Skeletal muscle satellite cell (primary cell): ENCODE measurements at regions not wholly inside any gene's neighbourhood (a gene's known extent, or its start where the extent isn't known, plus 50 kb on each side); places are given as distances from the start of the nearest gene placed in this dataset.

ENCODE experiments used
- H3K27me3 ChIP-seq: 2 replicates; pipeline ENCODE4 v1.7.0; 2013; ENCODE audit warnings: low read length; ENCODE audit not compliant: control insufficient read depth, insufficient read depth
- H3K36me3 ChIP-seq: 2 replicates; pipeline ENCODE4 v1.7.0; 2013; ENCODE audit warnings: mild to moderate bottlenecking, control low read depth, low read length; ENCODE audit not compliant: insufficient read depth
- H3K4me1 ChIP-seq: 2 replicates; pipeline ENCODE4 v1.7.0; 2013; ENCODE audit warnings: low read length; ENCODE audit not compliant: control insufficient read depth, insufficient read depth
- H3K4me2 ChIP-seq: 2 replicates; pipeline ENCODE4 v1.7.0; 2013; ENCODE audit warnings: mild to moderate bottlenecking, low read length
- H3K4me3 ChIP-seq: 2 replicates; pipeline ENCODE4 v1.7.0; 2013; ENCODE audit warnings: low read length
- H3K9ac ChIP-seq: 2 replicates; pipeline ENCODE4 v1.7.0; 2013; ENCODE audit warnings: mild to moderate bottlenecking, low read depth, low read length, moderate library complexity
- H3K9me3 ChIP-seq: replicated peaks from 2 replicates; pipeline ENCODE4 v1.7.0; 2013; ENCODE audit warnings: mild to moderate bottlenecking, control low read depth, low read length

DNA sequence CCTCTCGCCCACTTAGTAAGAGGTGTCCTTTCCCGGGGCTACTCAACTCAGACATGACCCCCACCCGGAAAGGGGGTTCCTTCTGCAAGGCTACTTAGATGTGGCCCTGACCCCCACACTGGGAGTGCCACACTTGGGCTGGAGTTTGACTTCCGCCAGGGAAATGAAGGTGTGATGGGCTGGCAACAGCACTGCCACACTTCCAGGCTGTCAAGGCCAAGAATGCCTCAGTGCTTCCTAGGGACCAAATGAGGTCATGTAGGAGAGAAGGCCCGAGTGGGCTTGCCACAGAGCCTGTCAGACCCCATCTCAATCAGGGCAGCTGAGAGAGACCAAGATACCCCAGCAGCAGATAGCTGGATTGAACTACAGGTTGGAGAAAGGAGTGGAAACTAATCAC is 55.5 kb downstream of the DRD1 start:
- Histone ChIP-seq H3K9ac (no peak overlapping the region), H3K4me2 (no peak overlapping the region), H3K36me3 (no peaks in the 10 kb centered on the region), H3K4me3 (no peak overlapping the region), H3K4me1 (no peaks in the 10 kb centered on the region), H3K9me3 (no peaks in the 10 kb centered on the region), H3K27me3 (no peaks in the 10 kb centered on the region)

DNA sequence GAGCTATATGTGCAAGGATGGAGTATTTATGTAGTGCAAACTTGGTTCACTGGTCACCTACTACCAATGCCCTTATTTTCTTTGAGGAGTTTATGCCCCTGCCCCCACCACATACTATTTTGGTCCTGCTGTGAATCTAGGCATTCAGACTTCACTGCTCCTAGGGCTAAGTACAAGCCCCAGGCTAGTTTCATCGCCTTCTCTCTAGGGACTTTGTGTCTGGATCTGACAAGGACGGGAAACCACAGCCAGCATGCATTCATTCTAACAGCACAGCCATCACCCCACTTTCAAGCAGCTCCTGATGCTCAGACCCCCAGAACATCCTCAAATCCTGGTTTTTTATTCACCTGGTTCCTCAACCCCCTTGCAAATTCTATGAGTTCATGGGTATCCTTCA is 56.8 kb downstream of the DRD1 start:
- Histone ChIP-seq H3K4me1 (no peaks in the 10 kb centered on the region), H3K9ac (no peak overlapping the region), H3K4me3 (no peak overlapping the region), H3K27me3 (no peaks in the 10 kb centered on the region), H3K36me3 (no peaks in the 10 kb centered on the region), H3K4me2 (no peak overlapping the region), H3K9me3 (no peaks in the 10 kb centered on the region)

DNA sequence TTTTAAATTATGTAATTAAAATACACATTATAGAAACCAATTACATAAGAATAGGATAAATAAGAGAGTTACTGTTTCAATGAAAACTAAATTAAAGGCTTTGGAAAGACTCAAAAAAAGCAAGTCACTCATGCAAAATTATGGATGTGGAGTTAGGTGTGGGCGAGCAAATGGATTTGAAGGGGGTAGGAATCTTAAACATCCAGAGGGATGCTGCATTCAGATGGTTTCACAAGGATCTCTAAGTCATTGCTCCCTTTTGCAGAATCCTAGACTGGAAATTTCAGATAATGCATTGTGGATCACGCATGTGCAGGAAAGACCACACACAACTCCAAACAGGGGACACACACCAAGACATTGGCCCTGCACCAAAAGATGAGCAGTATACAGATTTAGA is 57.5 kb downstream of the DRD1 start:
- Histone ChIP-seq H3K9ac (no peak overlapping the region), H3K4me3 (no peak overlapping the region), H3K4me1 (no peaks in the 10 kb centered on the region), H3K9me3 (no peaks in the 10 kb centered on the region), H3K4me2 (no peak overlapping the region), H3K36me3 (no peaks in the 10 kb centered on the region), H3K27me3 (no peaks in the 10 kb centered on the region)

DNA sequence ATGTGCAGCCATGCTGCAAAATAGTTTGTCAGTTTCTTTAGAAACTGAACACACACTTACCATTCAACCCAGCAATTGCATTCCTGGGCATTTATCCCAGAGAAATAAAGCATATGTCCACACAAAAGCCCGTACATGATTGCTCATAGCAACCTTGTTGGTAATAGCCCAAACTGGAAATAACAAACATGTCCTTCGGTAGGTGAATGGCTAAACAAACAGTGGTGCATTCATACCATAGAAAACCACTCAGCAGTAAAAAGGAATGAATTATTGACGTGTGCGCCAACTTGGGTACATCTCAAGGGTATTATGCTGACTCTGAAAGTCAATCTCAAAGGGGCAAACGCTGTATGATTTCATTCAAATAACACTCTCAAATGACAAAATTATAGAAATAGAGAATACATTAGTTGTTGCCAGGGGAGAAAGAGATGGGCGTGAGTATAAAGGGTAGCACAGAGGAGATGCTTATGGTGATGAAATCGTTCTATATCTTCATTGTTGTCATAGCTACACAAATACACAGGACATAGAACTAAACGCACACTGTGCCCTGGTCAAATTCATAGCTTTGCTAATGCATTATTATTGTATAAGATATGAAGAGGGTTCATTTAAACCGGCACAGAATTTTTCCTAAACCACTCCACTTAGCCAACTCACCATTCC is 58.2 kb downstream of the DRD1 start:
- no peaks in the 10 kb centered on the region for H3K36me3 ChIP-seq
- no peak overlapping the region for H3K4me2 ChIP-seq
- no peaks in the 10 kb centered on the region for H3K9me3 ChIP-seq
- H3K9ac ChIP-seq: no peak overlapping the region
- no peaks in the 10 kb centered on the region for H3K27me3 ChIP-seq
- H3K4me1 ChIP-seq: no peaks in the 10 kb centered on the region
- H3K4me3 ChIP-seq: no peak overlapping the region

DNA sequence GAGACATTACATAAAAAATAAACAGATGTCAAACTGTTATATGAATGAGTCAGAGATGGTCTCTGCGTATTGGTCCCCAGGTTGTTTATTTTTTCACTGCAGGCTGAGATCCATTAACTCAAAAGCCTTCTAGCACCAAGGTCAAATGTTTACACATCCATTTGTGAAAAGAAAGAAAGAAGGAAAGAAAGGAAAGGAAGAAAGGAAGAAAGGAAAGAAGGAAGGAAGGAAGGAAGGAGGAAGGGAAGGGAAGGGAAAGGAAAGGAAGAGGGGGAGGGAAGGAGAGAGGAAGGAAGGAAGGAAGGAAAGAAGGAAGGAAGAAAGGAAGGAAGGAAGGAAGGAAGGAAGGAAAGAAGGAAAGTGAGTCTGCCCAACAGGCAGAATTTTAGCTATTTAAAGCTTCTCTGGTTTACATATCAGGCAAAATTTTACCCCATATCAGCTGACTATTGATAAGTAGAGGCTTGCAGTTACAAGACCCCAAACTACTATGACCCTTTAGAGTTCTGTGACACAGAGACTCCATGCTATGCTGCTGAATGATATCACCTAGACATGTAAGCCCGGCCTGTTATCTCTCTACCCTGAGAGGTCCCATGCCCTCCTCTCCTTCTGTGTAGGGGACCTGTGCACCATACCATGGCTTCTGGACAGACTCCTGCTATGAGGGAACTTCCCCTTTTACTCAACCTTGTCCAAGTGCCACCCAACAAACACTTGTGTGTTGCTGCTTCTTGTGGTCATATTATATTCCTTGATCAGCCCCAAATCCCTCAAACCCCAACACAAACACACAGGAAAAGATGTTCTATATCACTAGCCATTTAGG is 59.0 kb downstream of the DRD1 start:
- H3K27me3 ChIP-seq: no peaks in the 10 kb centered on the region
- H3K9ac ChIP-seq: no peak overlapping the region
- no peaks in the 10 kb centered on the region for H3K36me3 ChIP-seq
- no peak overlapping the region for H3K4me2 ChIP-seq
- no peaks in the 10 kb centered on the region for H3K4me1 ChIP-seq
- H3K4me3 ChIP-seq: no peak overlapping the region
- no peaks in the 10 kb centered on the region for H3K9me3 ChIP-seq

DNA sequence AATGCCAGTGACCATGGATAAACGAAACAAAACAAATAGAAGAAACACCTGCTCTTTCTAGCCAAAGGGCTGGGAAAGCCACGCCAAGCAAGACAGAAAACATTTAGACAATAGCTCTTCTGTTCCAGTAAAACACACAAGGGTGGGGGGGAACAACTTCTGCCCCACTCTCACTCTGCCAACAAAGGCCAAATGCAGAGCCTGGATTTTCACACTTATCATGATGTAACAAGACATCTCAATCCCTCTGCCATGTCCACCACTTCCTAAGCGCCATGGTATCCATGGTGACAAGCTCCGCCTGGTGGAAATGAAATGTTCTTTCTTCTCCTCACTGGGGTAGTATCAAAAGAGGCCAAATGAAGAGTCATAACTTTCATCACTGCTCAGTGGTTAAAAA is 60.6 kb downstream of the DRD1 start:
- H3K4me2 ChIP-seq: no peak overlapping the region
- no peaks in the 10 kb centered on the region for H3K27me3 ChIP-seq
- H3K9me3 ChIP-seq: peaks cover 3% of the 10 kb centered on the region
- no peaks in the 10 kb centered on the region for H3K36me3 ChIP-seq
- H3K4me3 ChIP-seq: no peak overlapping the region
- H3K4me1 ChIP-seq: no peaks in the 10 kb centered on the region
- no peak overlapping the region for H3K9ac ChIP-seq

DNA sequence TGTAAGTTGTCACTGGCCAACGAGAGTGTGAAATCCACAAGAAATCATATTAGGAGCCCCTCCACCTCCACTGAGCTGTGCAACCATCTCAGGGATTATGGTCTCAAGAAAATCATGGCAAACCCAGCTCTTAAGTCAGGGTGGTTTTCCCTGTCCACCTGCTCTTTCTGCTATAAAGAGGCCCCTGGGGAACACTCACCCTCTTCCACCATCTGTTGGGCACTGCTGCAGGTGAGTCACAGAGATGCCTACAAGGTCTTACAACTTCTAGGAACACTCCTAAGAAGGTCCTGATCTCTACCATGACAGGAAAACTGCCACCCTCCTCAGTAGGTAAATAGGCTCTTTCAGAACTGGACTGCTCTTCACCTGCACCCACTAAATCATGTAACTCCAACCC is 61.8 kb downstream of the DRD1 start:
- H3K4me1 ChIP-seq: no peaks in the 10 kb centered on the region
- no peaks in the 10 kb centered on the region for H3K36me3 ChIP-seq
- H3K4me3 ChIP-seq: no peak overlapping the region
- H3K9ac ChIP-seq: no peak overlapping the region
- H3K27me3 ChIP-seq: no peaks in the 10 kb centered on the region
- peaks cover 3% of the 10 kb centered on the region for H3K9me3 ChIP-seq
- H3K4me2 ChIP-seq: no peak overlapping the region

DNA sequence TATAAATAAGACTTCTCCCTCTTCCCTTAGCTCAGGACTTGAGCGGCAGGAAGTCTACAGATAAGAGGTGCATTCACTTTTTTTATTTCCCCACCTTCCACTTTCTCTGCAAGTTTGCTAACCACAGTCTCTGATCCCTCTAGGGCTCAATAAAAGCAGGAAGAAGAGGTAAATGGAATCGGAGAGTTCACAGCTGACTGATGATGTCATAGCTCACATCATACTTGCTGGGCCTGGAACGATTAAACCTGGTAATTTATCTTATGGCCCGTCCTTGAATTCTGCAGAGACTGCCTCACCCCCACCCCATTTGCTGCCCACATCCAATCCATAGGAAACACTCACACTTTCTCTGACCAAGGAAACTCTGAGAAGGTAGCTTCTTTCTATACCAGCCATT is 62.9 kb downstream of the DRD1 start:
- H3K9ac ChIP-seq: no peak overlapping the region
- no peaks in the 10 kb centered on the region for H3K4me1 ChIP-seq
- no peak overlapping the region for H3K4me2 ChIP-seq
- peaks cover 3% of the 10 kb centered on the region for H3K9me3 ChIP-seq
- no peaks in the 10 kb centered on the region for H3K36me3 ChIP-seq
- H3K27me3 ChIP-seq: no peaks in the 10 kb centered on the region
- no peak overlapping the region for H3K4me3 ChIP-seq

DNA sequence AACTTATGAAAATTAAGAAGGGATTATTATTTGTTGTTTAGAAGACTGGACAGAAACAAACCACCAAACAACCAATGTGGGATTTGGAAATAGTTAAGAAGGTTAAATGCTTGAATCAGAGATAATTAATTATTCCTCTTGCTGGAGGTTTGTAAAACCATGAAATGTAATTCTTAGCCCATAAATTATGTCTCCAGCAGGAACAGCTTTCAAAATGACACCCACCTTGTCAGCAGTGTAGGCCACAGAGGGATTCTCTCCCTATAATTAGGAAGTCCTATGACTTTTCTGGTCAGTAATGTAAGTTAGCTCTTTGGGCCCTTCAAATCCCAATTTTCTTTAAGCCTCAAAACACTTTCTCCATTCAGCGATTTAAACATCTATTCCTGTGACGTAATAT is 63.3 kb downstream of the DRD1 start:
- H3K9me3 ChIP-seq: peaks cover 3% of the 10 kb centered on the region
- no peaks in the 10 kb centered on the region for H3K27me3 ChIP-seq
- no peaks in the 10 kb centered on the region for H3K4me1 ChIP-seq
- H3K36me3 ChIP-seq: no peaks in the 10 kb centered on the region
- no peak overlapping the region for H3K4me3 ChIP-seq
- no peak overlapping the region for H3K9ac ChIP-seq
- H3K4me2 ChIP-seq: no peak overlapping the region

DNA sequence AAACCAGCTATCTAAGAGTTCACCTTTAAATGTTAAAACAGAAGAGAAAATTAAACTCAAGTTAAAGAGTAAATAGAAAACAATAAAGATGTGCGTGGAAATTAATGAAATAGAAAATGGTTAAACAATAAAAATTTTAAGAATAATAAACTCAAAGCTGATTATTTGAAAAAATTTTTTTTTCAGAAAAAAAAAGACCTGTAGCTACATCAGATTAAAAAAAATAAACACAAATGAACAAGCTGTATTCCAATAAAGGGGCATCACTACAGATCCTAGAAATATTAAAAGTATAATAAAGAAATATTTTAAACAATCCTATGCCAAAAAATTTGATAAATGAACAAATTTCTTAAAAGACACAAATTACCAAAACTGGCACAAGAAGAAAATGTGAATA is 64.1 kb downstream of the DRD1 start:
- no peak overlapping the region for H3K9ac ChIP-seq
- H3K27me3 ChIP-seq: no peaks in the 10 kb centered on the region
- H3K4me1 ChIP-seq: no peaks in the 10 kb centered on the region
- H3K9me3 ChIP-seq: peaks cover 3% of the 10 kb centered on the region
- no peak overlapping the region for H3K4me3 ChIP-seq
- no peak overlapping the region for H3K4me2 ChIP-seq
- no peaks in the 10 kb centered on the region for H3K36me3 ChIP-seq

DNA sequence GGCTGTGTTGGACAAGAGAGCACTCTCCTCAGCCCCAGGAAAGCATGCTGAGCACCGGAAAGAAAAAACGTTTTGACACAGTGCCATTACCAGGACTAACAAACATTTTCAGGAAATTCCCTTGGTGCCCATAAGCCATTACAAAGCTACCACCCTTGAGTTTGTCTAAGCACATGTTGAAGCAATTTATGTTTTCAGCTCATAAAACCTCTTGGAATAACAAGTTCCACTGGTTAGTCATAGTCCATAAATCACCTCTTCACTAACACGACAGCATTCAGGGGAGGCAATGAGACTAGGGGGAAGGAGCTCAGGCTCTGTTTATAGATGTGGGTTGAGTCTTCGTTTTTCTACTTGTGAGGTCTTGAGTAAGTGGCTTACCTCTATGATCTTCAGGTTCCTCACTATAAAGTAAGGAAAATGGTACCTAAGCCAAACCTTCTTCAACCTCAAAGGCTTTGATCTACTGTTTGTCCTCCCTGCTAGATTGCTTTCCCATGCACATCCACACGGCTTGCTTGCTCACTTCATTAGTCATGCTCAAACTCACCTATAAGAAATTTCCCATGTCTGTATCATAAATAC is 65.4 kb downstream of the DRD1 start:
- peaks cover 3% of the 10 kb centered on the region for H3K9me3 ChIP-seq
- no peak overlapping the region for H3K9ac ChIP-seq
- H3K4me1 ChIP-seq: no peaks in the 10 kb centered on the region
- no peak overlapping the region for H3K4me2 ChIP-seq
- no peaks in the 10 kb centered on the region for H3K27me3 ChIP-seq
- no peaks in the 10 kb centered on the region for H3K36me3 ChIP-seq
- no peak overlapping the region for H3K4me3 ChIP-seq

DNA sequence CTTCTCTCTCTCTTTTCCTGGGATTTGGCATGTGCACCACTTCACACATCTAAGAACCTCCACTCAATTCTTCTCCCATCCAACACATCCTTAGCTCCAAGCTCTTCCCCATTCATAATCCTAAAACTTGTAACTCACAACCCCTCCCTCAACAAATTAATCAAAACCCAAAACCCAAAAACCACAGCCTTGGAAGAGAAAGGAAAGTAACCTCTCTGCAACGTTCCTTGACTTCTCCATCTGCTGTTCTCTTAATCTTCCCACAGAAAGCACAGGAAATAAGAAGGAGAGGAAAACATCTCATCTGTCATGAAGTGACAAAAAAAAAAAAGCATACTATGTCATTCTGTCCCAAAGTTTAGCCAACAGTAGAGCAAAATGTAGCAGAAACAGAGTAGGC is 66.2 kb downstream of the DRD1 start:
- H3K4me1 ChIP-seq: no peaks in the 10 kb centered on the region
- no peaks in the 10 kb centered on the region for H3K27me3 ChIP-seq
- H3K36me3 ChIP-seq: no peaks in the 10 kb centered on the region
- no peak overlapping the region for H3K4me2 ChIP-seq
- H3K4me3 ChIP-seq: no peak overlapping the region
- peaks cover 3% of the 10 kb centered on the region for H3K9me3 ChIP-seq
- no peak overlapping the region for H3K9ac ChIP-seq
